Parathyroid adenoma (tissue), 2 donors: ENCODE measurements at regions not wholly inside any gene's neighbourhood (a gene's known extent, or its start where the extent isn't known, plus 50 kb on each side); places are given as distances from the start of the nearest gene placed in this dataset.

Experiments
- H2AFZ ChIP-seq: fragments of 300-600 bp; sonication (generic); one replicate; pipeline ENCODE4 v1.7.0; 2017; ENCODE audit warnings: antibody characterized with exemption, mild to moderate bottlenecking
- H3K27ac ChIP-seq: fragments of 300-600 bp; sonication (generic); one replicate; pipeline ENCODE4 v1.7.0; 2017
- H3K27me3 ChIP-seq: fragments of 300-600 bp; sonication (generic); one replicate; pipeline ENCODE4 v1.7.0; 2017; ENCODE audit warnings: low read length; ENCODE audit not compliant: control insufficient read depth, insufficient read depth
- H3K36me3 ChIP-seq: fragments of 300-600 bp; sonication (generic); one replicate; pipeline ENCODE4 v1.7.0; 2017; ENCODE audit warnings: low read length; ENCODE audit not compliant: control insufficient read depth, insufficient read depth
- H3K4me1 ChIP-seq: fragments of 300-600 bp; sonication (generic); one replicate; pipeline ENCODE4 v1.7.0; 2017; ENCODE audit warnings: control low read depth
- H3K4me2 ChIP-seq: fragments of 300-600 bp; sonication (generic); one replicate; pipeline ENCODE4 v1.7.0; 2017; ENCODE audit warnings: low read length
- H3K4me3 ChIP-seq: fragments of 300-600 bp; sonication (generic); one replicate; pipeline ENCODE4 v1.7.0; 2017; ENCODE audit warnings: low read depth, low read length
- H3K79me2 ChIP-seq: fragments of 300-600 bp; sonication (generic); one replicate; pipeline ENCODE4 v1.7.0; 2017; ENCODE audit warnings: control low read depth
- H3K9ac ChIP-seq: fragments of 300-600 bp; sonication (generic); one replicate; pipeline ENCODE4 v1.7.0; 2017; ENCODE audit warnings: mild to moderate bottlenecking
- H3K9me3 ChIP-seq: fragments of 300-600 bp; sonication (generic); one replicate; pipeline ENCODE4 v1.7.0; 2017; ENCODE audit warnings: low read length; ENCODE audit not compliant: control insufficient read depth
- TF ChIP-seq, protein P1 (sequence below): fragments of 300-600 bp; sonication (generic); IDR thresholded peaks from one replicate; pipeline ENCODE4 v1.7.0; 2017; ENCODE audit warnings: antibody characterized with exemption, mild to moderate bottlenecking
- donor health status: primary hyperparathyroidism.

DNA sequence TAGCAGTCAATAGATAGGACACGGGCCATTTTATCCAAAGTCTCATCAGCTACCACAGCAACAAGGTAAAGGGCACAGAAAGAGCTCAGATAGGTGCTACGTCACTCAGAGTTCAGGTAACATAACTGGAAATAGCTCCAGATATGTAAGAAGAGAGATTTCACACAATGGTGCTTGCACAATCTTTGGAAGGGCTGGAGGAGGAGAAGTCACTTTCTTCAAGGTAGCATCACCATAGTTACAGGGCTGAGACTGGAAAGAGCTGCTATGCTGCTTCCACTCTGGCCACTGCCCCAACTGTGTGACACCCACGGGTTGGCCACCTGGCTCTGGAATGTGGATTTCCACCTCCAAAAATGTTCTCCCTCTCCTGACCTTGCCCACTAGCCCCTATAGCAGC, 448.8 kb upstream of the THBS1 start:
- no peaks in the 10 kb centered on the region for H3K36me3 ChIP-seq
- no peak overlapping the region for H3K4me3 ChIP-seq
- no peaks in the 10 kb centered on the region for H3K9me3 ChIP-seq
- no peaks in the 10 kb centered on the region for H3K27me3 ChIP-seq
- H3K27ac ChIP-seq: no peak overlapping the region
- no peak overlapping the region for H3K4me2 ChIP-seq
- H3K4me1 ChIP-seq: no peaks in the 10 kb centered on the region
- no peaks in the 10 kb centered on the region for H3K79me2 ChIP-seq
- no peak overlapping the region for H3K9ac ChIP-seq
- H2AFZ ChIP-seq: no peak overlapping the region
- TF ChIP-seq, protein P1, sequence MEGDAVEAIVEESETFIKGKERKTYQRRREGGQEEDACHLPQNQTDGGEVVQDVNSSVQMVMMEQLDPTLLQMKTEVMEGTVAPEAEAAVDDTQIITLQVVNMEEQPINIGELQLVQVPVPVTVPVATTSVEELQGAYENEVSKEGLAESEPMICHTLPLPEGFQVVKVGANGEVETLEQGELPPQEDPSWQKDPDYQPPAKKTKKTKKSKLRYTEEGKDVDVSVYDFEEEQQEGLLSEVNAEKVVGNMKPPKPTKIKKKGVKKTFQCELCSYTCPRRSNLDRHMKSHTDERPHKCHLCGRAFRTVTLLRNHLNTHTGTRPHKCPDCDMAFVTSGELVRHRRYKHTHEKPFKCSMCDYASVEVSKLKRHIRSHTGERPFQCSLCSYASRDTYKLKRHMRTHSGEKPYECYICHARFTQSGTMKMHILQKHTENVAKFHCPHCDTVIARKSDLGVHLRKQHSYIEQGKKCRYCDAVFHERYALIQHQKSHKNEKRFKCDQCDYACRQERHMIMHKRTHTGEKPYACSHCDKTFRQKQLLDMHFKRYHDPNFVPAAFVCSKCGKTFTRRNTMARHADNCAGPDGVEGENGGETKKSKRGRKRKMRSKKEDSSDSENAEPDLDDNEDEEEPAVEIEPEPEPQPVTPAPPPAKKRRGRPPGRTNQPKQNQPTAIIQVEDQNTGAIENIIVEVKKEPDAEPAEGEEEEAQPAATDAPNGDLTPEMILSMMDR: no peak

DNA sequence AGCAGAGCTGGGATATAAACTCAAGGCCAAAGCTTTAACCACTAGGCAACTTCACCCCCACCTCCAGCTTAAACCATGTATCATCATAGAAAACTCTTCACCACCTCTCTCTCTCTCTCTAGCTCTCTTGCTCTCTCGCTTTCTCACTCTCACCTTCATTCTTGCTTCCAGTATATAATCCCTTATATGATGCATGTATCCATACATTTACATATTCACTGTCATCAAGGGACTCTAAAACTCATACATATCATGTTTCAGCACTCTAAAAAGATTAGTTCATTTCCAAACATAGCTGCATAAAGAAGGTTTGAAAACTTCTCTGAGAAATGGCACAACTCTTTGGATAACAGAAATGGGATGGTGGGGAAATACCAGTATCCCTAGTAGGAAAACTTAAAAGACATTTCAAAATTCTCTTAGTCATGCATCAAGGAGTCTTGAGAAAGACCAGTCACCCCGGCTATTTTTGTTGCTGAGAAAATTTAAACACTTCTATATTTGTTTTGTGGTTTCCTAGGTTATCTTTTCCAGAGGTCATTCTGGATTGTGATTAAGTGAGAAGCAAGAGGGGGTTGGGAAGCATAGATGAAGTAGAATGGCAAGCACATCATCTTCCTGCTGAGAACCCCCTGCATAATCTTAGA, 447.8 kb upstream of the THBS1 start:
- TF ChIP-seq, protein P1: no peak
- Histone ChIP-seq H3K9ac (no peak overlapping the region), H2AFZ (no peak overlapping the region), H3K4me1 (no peaks in the 10 kb centered on the region), H3K27ac (no peak overlapping the region), H3K4me2 (no peak overlapping the region), H3K9me3 (no peaks in the 10 kb centered on the region), H3K4me3 (no peak overlapping the region), H3K27me3 (no peaks in the 10 kb centered on the region), H3K36me3 (no peaks in the 10 kb centered on the region), H3K79me2 (no peaks in the 10 kb centered on the region)

DNA sequence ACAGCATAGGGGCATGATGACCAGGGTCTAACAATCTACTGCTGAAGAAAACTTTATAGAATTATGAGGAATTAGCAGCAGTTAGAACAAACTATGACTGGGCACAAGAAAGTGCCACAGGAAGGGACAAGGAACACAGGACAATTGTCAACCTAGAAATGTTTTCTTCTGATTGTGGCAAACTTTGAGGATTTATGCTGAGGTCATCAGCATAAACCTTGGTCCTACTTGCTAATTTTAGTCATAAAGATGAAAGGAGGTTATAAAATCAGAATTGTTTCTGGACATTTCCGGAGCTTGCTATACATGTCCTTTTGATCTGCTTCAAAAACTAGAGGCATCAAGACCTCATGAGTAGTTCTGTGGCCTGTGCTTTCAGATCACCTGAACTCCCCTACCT, 446.6 kb upstream of the THBS1 start:
- Histone ChIP-seq H3K4me1 (no peaks in the 10 kb centered on the region), H3K36me3 (no peaks in the 10 kb centered on the region), H3K27me3 (no peaks in the 10 kb centered on the region), H3K79me2 (no peaks in the 10 kb centered on the region), H3K27ac (no peak overlapping the region), H3K4me2 (no peak overlapping the region), H3K9ac (no peak overlapping the region), H2AFZ (no peak overlapping the region), H3K4me3 (no peak overlapping the region), H3K9me3 (no peaks in the 10 kb centered on the region)
- TF ChIP-seq, protein P1: no peak

DNA sequence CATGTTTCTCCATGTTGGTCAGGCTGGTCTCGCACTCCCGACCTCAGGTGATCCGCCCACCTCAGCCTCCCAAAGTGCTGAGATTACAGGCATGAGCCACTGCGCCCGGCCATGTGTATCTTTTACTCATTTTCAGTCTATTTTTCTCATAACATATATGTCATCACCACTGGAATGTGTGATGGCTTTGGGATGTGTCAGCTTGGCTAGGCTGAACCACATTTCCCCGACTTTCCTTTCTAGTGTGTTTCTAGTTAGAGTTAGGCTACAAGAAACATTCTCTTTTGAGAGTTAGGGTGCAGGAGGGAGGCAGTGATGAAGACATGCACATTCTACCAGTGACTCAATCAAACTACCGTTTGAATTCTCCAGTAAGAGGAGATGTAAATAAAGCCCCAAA, 444.9 kb upstream of the THBS1 start:
- Histone ChIP-seq H3K27me3 (no peaks in the 10 kb centered on the region), H3K4me3 (no peak overlapping the region), H3K27ac (no peak overlapping the region), H3K9me3 (no peaks in the 10 kb centered on the region), H3K4me1 (no peaks in the 10 kb centered on the region), H3K4me2 (no peak overlapping the region), H3K9ac (no peak overlapping the region), H3K79me2 (no peaks in the 10 kb centered on the region), H2AFZ (no peak overlapping the region), H3K36me3 (no peaks in the 10 kb centered on the region)
- TF ChIP-seq, protein P1: no peak

DNA sequence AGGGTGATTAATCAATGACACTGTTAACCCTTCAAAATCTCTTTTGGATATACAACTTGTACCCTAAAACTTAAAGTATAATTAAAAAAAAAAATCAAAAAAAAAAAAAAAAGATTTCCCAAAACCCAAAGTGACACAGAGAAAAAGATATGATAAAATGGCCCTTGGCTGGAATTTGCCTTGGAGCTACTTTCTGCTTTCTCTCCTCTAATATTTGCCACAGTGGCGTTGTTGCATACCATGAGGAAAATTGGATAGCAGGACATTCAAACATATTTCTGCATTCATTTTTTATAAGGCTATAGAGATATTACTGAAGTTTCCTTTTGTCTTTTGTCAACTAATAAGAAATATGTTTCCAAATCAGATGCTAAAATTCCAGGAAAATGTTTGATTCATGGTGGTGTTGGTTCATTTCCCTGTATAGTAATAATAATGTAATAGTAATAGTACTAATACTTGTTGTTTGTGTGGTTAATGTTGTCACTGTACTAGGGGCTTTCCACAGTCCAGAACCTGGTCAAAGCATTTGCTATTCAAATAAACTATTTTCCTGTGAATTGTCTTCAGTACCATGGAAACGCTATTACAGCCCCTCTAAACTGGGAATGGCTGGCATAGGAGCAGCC, 441.3 kb upstream of the THBS1 start:
- H3K9me3 ChIP-seq: no peaks in the 10 kb centered on the region

More for the DNA sequence above, 441.3 kb upstream of the THBS1 start:
- Histone ChIP-seq H2AFZ (no peak overlapping the region), H3K4me2 (no peak overlapping the region), H3K27ac (no peak overlapping the region), H3K9ac (no peak overlapping the region), H3K4me3 (no peak overlapping the region), H3K79me2 (no peaks in the 10 kb centered on the region), H3K36me3 (no peaks in the 10 kb centered on the region), H3K27me3 (no peaks in the 10 kb centered on the region), H3K4me1 (no peaks in the 10 kb centered on the region)
- TF ChIP-seq, protein P1: no peak
